ENCODE measurements at regions not wholly inside any gene's neighbourhood (a gene's known extent, or its start where the extent isn't known, plus 50 kb on each side); places are given as distances from the start of the nearest gene placed in this dataset.

DNA sequence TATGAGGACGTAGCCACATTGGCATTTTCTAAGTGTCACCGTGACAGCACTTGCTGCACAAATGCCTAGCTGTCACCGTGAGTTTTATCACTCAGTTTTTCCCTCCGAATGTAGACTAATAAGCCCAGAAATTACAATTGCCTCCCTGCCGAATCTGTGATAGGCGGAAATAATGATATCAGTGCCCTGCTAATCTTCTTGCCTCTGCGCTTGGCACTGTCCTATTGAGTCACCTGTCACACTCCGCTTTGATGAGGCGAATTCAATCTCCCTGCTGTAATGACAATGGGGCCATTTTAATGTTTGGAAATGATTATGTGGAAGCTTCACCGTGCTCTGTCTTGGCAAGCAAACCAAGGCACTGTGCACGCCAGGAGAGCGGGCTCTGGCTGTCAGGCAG is 112.8 kb downstream of the LINC00237 start:
- TF ChIP-seq ZFX (IDR thresholded peaks at IDR 0.05; ENCODE audit: borderline replicate concordance): no peak
- H3K27ac ChIP-seq: no peak overlapping the region

DNA sequence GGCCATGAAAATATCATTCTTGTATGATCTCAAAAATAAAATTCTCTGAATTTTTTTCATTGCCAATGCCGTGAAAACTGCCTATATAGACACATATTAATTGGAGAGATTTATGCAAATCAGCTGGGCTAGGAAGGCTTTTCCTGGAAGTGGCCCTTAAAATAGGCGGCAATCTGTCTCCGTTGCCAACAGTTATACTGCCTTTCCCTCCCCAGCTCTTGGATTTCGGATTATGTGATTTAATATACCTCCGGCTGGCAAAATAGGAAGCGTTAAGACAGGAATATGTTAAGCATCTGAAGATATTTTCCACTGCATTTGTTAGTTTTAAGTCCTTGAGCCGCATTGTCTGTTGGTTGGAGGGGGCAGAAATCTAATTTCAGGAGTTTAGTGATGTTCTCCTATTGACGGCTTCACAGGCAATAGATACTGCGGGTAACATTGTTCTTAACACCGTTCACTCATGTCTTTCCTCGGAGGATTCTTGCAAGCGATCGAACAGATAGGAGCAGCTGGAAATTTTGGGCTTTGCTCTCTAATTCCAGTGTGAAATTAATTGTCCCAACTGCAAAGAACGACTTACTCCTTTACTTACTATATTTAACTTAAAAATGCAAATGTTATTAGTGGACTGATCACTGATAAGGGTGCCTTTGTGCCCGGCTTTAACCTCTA is 113.3 kb downstream of the LINC00237 start:
- TF ChIP-seq, protein P1, sequence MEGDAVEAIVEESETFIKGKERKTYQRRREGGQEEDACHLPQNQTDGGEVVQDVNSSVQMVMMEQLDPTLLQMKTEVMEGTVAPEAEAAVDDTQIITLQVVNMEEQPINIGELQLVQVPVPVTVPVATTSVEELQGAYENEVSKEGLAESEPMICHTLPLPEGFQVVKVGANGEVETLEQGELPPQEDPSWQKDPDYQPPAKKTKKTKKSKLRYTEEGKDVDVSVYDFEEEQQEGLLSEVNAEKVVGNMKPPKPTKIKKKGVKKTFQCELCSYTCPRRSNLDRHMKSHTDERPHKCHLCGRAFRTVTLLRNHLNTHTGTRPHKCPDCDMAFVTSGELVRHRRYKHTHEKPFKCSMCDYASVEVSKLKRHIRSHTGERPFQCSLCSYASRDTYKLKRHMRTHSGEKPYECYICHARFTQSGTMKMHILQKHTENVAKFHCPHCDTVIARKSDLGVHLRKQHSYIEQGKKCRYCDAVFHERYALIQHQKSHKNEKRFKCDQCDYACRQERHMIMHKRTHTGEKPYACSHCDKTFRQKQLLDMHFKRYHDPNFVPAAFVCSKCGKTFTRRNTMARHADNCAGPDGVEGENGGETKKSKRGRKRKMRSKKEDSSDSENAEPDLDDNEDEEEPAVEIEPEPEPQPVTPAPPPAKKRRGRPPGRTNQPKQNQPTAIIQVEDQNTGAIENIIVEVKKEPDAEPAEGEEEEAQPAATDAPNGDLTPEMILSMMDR (IDR thresholded peaks at IDR 0.05): no peak
- no peak for TF ChIP-seq ZFX (IDR thresholded peaks at IDR 0.05; ENCODE audit: borderline replicate concordance)
- no peak overlapping the region for H3K27ac ChIP-seq

DNA sequence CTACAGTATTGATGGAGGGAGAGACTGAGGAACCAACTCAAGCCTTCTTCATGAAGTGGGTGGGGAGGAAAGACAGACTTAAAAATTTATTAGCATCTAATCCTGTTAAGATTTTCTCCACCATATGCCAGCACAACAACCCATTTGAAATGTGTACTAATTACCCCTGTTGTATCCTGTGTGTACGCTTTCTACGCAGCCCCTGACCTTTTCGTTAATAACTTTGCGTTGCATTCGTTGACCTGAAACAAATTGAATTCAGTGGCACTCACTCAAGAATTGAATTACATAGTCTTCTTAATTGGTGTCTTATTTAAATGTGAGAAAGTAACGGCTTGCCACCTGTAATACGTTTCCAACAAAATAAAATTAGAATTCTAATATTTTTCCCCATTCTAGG is 113.9 kb downstream of the LINC00237 start:
- H3K27ac ChIP-seq: no peak overlapping the region
- TF ChIP-seq, protein P1 (IDR thresholded peaks at IDR 0.05): no peak
- TF ChIP-seq ZFX (IDR thresholded peaks at IDR 0.05; ENCODE audit: borderline replicate concordance): no peak

DNA sequence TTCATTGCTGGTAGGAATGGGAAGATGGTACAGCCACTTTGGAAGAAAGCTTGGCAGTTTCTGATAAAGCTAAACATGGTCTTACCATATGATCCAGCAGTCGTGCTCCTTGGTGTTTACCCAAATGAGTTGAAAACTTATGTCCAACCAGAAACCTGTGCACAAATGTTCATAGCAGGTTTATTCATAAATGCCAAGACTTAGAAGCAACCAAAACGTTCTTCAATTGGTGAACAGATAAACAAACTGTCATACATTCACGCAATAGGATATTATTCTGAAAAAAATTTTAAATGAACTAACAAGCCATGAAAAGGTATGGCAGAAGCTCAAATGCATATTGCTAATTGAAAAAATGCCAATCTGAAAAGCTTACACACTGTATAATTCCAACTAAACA is 117.1 kb downstream of the LINC00237 start:
- TF ChIP-seq, protein P1 (IDR thresholded peaks at IDR 0.05): no peak
- TF ChIP-seq ZFX (IDR thresholded peaks at IDR 0.05; ENCODE audit: borderline replicate concordance): no peak
- H3K27ac ChIP-seq: no peak overlapping the region

DNA sequence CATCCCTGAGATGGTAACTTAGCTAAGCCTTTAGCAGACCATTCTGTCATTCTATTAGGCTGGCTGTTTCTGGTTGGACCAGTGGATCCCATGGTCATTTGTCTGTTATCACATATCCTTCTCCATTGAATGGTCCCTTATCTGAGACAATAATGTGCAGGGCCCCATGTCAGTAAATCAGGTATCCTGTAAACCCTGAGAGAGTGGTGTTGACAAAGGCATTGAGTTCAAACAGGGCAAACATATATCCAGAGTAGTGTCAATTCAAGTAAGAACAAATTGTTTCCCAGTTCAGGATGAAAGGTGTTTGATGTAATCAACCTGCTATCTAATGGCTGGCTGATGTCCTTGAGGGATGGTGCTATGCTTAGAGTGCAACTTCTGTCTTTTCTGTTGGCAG is 126.2 kb downstream of the LINC00237 start:
- no peak overlapping the region for H3K27ac ChIP-seq
- TF ChIP-seq, protein P1 (IDR thresholded peaks at IDR 0.05): no peak
- no peak for TF ChIP-seq ZFX (IDR thresholded peaks at IDR 0.05; ENCODE audit: borderline replicate concordance)

DNA sequence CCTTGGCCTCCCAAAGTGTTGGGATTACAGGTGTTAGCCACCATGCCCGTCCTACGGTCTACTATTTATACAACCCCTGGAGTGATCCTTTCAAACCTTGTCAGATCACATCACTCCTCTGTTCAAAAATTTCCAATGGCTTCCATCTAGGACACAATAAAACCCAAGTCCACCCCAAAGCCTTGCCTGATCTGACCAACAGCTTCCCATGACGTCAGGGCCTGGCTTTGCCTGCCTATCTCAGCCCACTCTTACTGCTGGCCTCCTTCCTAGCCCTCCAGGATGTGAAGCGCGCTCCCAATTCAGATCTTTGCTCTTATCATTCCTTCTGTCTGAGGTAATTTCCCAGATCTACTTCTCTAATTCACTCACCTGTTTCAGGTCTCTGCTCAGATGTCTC is 128.4 kb downstream of the LINC00237 start:
- TF ChIP-seq, protein P1 (IDR thresholded peaks at IDR 0.05): no peak
- TF ChIP-seq ZFX (IDR thresholded peaks at IDR 0.05; ENCODE audit: borderline replicate concordance): no peak
- no peak overlapping the region for H3K27ac ChIP-seq

DNA sequence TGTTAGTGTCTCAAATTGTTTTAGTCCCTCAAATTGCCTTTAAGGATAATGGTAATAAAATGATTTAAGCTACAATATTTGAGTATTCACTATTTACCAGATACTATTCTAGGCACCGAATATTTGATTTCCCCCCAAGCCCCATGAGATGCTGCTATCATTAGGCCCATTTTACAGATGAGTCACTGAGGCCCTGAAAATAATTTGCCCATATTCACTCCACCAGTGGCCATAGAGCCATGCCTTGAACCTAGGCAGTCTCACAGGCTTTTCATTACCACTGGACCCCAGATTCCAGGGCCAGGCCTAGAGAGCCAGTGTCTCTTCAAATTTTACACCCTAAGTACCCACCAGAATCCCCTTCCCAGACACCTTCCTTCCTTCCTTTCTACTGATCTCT is 133.7 kb downstream of the LINC00237 start:
- TF ChIP-seq ZFX (IDR thresholded peaks at IDR 0.05; ENCODE audit: borderline replicate concordance): no peak
- TF ChIP-seq, protein P1 (IDR thresholded peaks at IDR 0.05): no peak

DNA sequence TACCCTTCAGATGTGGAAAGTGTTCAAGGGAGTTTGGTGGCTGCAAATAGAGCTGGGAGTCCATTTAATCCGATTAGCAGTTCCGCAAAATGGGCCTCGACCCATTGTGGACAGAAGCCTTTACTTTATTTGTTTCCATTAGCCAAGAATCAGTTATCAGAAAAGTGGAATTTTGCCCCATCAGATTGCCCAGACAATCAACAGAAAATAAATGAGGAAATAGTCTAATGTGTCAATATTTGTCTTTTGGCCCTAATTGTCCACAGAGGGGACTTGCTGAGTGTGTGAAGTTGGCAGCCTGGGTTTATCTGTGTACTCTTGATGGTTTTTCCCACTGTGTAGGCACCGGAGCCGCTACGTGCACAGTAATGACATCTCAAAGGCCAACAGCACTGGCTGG is 134.3 kb downstream of the LINC00237 start:
- TF ChIP-seq, protein P1 (IDR thresholded peaks at IDR 0.05): no peak
- no peak for TF ChIP-seq ZFX (IDR thresholded peaks at IDR 0.05; ENCODE audit: borderline replicate concordance)
- H3K27ac ChIP-seq: no peak overlapping the region

More for the DNA sequence above, 133.7 kb downstream of the LINC00237 start:
- H3K27ac ChIP-seq: no peak overlapping the region

All from 22Rv1 (cell line).